Aorta (tissue), 5 donors: ENCODE measurements at regions not wholly inside any gene's neighbourhood (a gene's known extent, or its start where the extent isn't known, plus 50 kb on each side); places are given as distances from the start of the nearest gene placed in this dataset.

Experiments used
- ATAC-seq: fragments of 200-7000 bp; cut with Tn5 transposase; one replicate; pipeline ENCODE4 v1.9.1; 2022; ENCODE audit warnings: moderate library complexity; ENCODE audit not compliant: low FRiP score
- DNase-seq, 2 donors: peaks; one replicate each; pipeline ENCODE4 v3.0.0-alpha.2; 2020
- H3K27ac ChIP-seq, 2 donors: one replicate each; pipeline ENCODE4 v1.5.1; 2013; ENCODE audit warnings: low read length in 2 of 2, mild to moderate bottlenecking in 2 of 2, moderate library complexity in 2 of 2, control low read depth in 1 of 2, inconsistent platforms in 1 of 2, low read depth in 1 of 2
- H3K27me3 ChIP-seq, 2 donors: one replicate each; pipeline ENCODE4 v1.6.1; 2013; ENCODE audit warnings: control low read depth in 1 of 2, low read length in 1 of 2, mild to moderate bottlenecking in 1 of 2, moderate library complexity in 1 of 2; ENCODE audit not compliant: insufficient read depth in 2 of 2, control insufficient read depth in 1 of 2
- H3K36me3 ChIP-seq, 2 donors: one replicate each; pipeline ENCODE4 v1.6.1; 2013; ENCODE audit warnings: control low read depth in 1 of 2, low read length in 1 of 2, mild to moderate bottlenecking in 1 of 2; ENCODE audit not compliant: insufficient read depth in 2 of 2, control insufficient read depth in 1 of 2
- H3K4me1 ChIP-seq, 2 donors: one replicate each; pipeline ENCODE4 v1.6.1; 2013; ENCODE audit warnings: low read length in 2 of 2, control low read depth in 1 of 2, mild to moderate bottlenecking in 1 of 2, moderate library complexity in 1 of 2; ENCODE audit not compliant: insufficient read depth in 2 of 2, control insufficient read depth in 1 of 2
- H3K4me3 ChIP-seq, 2 donors: one replicate each; pipeline ENCODE4 v1.5.1; 2013; ENCODE audit warnings: low read length in 2 of 2, control low read depth in 1 of 2, mild to moderate bottlenecking in 1 of 2
- H3K9me3 ChIP-seq: one replicate; pipeline ENCODE4 v1.6.1; 2013; ENCODE audit warnings: mild to moderate bottlenecking, low read length; ENCODE audit not compliant: control insufficient read depth
- WGBS, 2 donors: extraction: QIAGEN DNeasy Blood & Tissue Kit; methylation state at CpG; one replicate each; pipeline ENCODE4 v1.1.7; 2013; 5-methylcytosine and 5-hydroxymethylcytosine counted together
- intact Hi-C, 2 donors: fragments of 100-400 bp; cut with DNase I; formaldehyde crosslinking; loops; one replicate each; pipeline versions ENCODE4 v1.14.2 to v1.15.0; 2022
- donor health status: healthy with polysubstance abuse.
- donor health status: Bipolar disorder and iron deficiency.
- donor health status: DM: no; HTN: no; CAD: no.
- donor health status: DM: no; HTN: no; CAD: no.
- donor health status: DM: yes; HTN: yes; CAD: no.

DNA sequence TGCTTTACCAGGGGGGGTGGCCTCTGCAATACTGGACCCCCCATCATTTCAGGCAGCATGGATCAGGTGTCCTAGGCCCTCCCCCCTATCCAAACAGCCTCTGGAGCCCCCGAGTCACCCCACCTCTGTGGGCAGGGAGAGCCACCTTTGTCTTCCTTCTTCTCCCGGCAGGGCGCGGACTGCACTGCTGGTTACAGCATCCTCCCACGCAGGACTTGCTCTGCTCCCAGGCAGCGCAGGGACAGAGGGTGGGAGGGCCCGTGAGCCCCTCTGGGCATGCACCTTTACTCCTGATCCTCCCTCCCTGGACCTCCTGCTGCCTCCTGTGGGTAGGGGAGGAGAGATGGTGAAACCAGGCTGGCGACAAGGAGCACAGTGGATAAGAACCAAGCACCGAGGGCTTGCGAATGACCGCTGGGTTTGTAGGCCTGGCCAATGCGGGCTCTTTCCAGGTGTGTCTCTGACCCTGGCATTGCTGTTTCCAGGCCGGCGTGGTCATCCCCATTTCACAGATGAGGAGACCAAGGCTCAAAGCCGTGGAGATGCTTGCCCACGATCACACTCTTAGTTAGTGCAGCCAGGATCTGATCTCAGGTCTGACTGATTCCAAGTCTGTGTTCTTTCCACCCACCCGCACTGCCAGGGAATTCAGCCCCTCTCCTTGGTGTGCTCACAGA is 73.6 kb upstream of the TARDBP start:
- no peak overlapping the region for H3K27ac ChIP-seq
- no peak for DNase-seq
- H3K4me3 ChIP-seq: no peak overlapping the region
- H3K27me3 ChIP-seq: no peaks in the 10 kb centered on the region
- no peaks in the 10 kb centered on the region for H3K4me1 ChIP-seq
- H3K9me3 ChIP-seq: no peaks in the 10 kb centered on the region
- WGBS, 2 donors: 91 to 94% methylated on average over 17 of the region's 17 CpGs
- no peaks in the 10 kb centered on the region for H3K36me3 ChIP-seq
- intact Hi-C loops: no loop called here
- ATAC-seq: no peak

DNA sequence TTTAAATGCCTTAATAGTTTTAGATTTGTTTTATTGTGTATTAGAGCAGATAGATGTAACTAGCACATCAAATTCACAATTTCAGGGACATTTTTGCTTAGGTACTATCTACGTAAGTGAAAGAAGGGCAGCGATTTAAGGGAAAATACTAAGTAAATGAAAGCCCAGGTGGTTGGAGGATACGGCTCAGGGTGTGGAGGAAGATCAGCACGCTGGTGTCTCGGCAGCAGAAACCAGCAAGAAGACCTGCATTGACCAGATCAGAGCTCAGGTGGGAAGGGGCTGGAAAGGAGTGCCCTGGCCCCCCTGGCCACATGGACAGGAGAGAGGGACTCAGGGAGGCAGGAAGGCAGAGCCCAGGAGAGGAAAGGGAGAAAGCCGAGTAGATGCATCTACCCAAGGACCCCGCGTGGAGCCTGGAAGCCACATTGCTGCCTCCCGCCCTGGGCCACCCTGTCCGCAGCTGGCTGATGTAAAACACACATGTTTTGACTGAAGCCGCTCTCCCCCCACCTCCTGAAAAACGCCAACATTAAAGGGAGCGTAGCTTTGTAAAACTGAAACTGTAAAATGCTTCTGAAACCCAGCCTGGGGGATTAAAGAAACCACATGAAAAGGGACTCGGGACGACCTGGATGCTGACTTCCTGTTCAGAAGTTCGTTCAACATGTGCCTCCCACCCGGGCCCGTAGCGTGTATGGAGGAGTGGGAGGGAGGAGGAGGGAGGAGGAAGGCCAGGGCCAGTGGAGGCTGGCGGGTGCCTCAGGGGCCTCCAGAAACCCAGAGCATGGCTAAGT is 72.6 kb upstream of the TARDBP start:
- Histone ChIP-seq H3K4me1 (no peaks in the 10 kb centered on the region), H3K27me3 (no peaks in the 10 kb centered on the region), H3K27ac (no peak overlapping the region), H3K9me3 (no peaks in the 10 kb centered on the region), H3K36me3 (no peaks in the 10 kb centered on the region), H3K4me3 (no peak overlapping the region)
- WGBS, 2 donors: 65 to 75% methylated on average over 20 of the region's 20 CpGs
- DNase-seq (no peak), ATAC-seq (no peak)
- intact Hi-C loops: loop anchor here (10.0 kb wide), 2 partner anchors 435 to 445 kb away; no protein-coding TSS in a partner anchor

DNA sequence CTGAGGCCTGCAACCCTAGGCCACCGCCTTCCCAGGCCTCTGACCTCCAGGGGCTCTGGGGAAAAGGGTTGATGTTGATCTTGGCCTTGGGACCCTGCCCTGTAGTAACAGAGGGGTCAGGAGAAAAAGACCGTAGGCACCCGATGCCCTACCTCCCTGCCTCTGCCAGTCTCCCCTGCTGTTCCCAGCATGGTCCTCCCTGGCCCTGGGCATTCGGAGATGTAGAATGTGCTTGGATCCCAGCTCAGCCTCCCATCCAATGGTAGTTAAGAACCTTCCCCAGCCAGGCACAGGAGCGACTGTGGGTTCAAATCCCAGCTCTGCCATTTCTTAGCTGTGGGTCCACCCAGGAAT is 72.0 kb upstream of the TARDBP start:
- intact Hi-C loops: loop anchor here (10.0 kb wide), 2 partner anchors 436 to 446 kb away; no protein-coding TSS in a partner anchor
- 86 to 96% methylated on average over 5 of the region's 5 CpGs for WGBS, 2 donors
- DNase-seq (no peak), ATAC-seq (no peak)
- no peak overlapping the region for H3K27ac ChIP-seq
- no peaks in the 10 kb centered on the region for H3K4me1 ChIP-seq
- H3K27me3 ChIP-seq: no peaks in the 10 kb centered on the region
- H3K36me3 ChIP-seq: no peaks in the 10 kb centered on the region
- no peak overlapping the region for H3K4me3 ChIP-seq
- H3K9me3 ChIP-seq: no peaks in the 10 kb centered on the region

DNA sequence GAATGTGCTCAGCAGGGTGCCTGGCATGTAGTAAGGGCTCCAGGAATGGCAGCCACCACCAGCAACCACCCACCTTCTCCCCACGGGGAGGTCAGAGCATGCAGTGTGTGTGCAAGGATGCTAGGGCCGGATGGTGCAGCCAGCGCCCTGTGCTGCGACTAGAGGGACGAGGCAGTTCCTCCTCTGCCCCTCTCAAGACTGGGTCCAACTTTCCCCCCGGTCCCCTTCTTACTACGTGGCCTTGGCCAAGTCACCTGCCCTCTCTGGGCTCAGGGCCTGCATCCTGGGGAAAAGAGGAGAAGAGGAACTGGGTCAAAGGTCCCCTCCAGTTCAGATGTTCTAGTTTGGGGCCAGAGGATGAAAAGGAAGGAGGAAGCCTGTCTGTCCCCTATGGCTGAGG is 71.6 kb upstream of the TARDBP start:
- intact Hi-C loops: loop anchor here (10.0 kb wide), 2 partner anchors 436 to 446 kb away; no protein-coding TSS in a partner anchor

DNA sequence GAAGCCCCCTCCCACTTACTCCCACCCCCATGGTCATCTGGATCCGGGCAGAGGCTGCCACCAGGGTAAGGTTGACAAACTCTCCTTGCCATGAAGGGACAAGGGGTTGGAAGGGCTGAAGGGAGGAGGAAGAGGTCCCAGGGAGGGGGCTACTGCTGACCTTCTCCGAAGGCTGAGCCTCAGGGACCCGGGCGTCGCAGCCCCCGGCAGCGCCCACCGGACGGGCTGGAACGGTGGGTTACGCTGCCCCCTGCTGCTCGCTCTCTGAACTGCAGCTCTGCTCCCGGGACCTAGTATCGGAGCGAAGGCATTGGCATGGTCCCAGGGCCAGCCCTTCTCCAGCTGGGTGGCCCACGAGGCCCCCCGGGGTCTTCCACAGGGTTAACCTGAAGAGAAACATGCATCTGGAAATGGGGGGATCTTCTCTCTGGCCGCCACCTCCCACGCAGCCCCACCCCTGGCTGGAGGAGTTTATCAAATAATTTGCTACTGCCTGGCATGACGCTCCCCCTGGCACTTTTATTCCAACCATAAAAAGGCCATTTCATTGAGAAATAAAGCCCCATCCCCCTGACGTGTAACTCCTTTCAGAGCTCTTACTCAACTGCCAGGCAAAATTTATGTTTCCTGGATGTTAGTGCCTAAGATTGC is 70.4 kb upstream of the TARDBP start:
- Histone ChIP-seq H3K4me1 (no peaks in the 10 kb centered on the region), H3K36me3 (no peaks in the 10 kb centered on the region), H3K27ac (no peak overlapping the region), H3K27me3 (no peaks in the 10 kb centered on the region), H3K9me3 (no peaks in the 10 kb centered on the region), H3K4me3 (no peak overlapping the region)
- intact Hi-C loops: loop anchor here (10.0 kb wide), 2 partner anchors 437 to 447 kb away; no protein-coding TSS in a partner anchor
- DNase-seq: peak; percentile 62 to 89
- no peak for ATAC-seq
- WGBS, 2 donors: 4 to 5% methylated on average over 21 of the region's 21 CpGs

More for the DNA sequence above, 71.6 kb upstream of the TARDBP start:
- 89 to 95% methylated on average over 7 of the region's 7 CpGs for WGBS, 2 donors
- Histone ChIP-seq H3K4me3 (no peak overlapping the region), H3K4me1 (no peaks in the 10 kb centered on the region), H3K27me3 (no peaks in the 10 kb centered on the region), H3K27ac (no peak overlapping the region), H3K36me3 (no peaks in the 10 kb centered on the region), H3K9me3 (no peaks in the 10 kb centered on the region)
- DNase-seq (no peak), ATAC-seq (no peak)

DNA sequence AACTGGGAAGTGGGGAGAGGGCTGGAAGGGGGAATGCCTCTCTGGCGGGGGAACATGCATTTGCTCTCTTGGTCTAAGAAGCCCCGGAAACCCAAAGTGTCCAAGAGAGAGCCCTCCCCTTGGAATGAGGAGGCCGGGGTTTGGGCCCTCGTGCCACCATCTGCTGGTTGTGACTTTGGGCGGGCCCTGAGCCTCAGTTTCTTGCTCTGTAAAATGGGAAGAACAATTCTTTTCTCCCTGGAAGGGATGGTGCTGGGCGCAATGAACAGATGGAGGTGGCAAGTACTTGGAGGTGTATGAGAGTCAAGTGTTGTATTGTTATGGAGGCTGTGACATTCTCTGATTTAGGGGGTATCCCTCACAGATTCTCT is 69.9 kb upstream of the TARDBP start:
- DNase-seq (no peak), ATAC-seq (no peak)
- H3K9me3 ChIP-seq: no peaks in the 10 kb centered on the region
- intact Hi-C loops: loop anchor here (10.0 kb wide), 2 partner anchors 438 to 448 kb away; no protein-coding TSS in a partner anchor
- H3K27ac ChIP-seq: no peak overlapping the region
- H3K4me1 ChIP-seq: no peaks in the 10 kb centered on the region
- H3K36me3 ChIP-seq: no peaks in the 10 kb centered on the region
- H3K4me3 ChIP-seq: no peak overlapping the region
- 74 to 84% methylated on average over 6 of the region's 6 CpGs for WGBS, 2 donors
- no peaks in the 10 kb centered on the region for H3K27me3 ChIP-seq

DNA sequence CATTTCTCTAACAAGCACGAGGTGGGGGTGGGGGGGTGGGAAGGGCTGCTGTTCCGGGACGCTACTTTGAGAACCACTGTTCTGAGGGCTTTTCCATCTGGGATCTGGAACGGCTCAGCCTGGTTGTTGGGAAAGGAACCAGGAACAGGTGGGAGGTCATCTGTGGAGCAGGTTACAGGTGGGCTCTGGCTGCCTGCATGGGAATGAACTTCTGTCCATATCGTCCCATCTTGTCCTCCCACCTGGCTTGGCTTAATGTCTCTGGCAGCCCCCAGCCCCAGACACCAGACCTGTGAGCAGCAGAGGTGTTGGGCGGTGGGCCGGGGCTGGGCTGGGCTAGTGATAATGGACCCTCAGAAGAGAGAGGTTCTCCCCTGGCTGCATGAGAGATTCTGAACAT is 69.4 kb upstream of the TARDBP start:
- Histone ChIP-seq H3K27ac (no peak overlapping the region), H3K27me3 (no peaks in the 10 kb centered on the region), H3K4me3 (no peak overlapping the region), H3K9me3 (no peaks in the 10 kb centered on the region), H3K4me1 (no peaks in the 10 kb centered on the region), H3K36me3 (no peaks in the 10 kb centered on the region)
- no peak for ATAC-seq
- DNase-seq: no peak
- intact Hi-C loops: loop anchor here (10.0 kb wide), 2 partner anchors 438 to 448 kb away; no protein-coding TSS in a partner anchor
- whole genome bisulfite sequencing, 2 donors: 71 to 78% methylated on average over 7 of the region's 7 CpGs

DNA sequence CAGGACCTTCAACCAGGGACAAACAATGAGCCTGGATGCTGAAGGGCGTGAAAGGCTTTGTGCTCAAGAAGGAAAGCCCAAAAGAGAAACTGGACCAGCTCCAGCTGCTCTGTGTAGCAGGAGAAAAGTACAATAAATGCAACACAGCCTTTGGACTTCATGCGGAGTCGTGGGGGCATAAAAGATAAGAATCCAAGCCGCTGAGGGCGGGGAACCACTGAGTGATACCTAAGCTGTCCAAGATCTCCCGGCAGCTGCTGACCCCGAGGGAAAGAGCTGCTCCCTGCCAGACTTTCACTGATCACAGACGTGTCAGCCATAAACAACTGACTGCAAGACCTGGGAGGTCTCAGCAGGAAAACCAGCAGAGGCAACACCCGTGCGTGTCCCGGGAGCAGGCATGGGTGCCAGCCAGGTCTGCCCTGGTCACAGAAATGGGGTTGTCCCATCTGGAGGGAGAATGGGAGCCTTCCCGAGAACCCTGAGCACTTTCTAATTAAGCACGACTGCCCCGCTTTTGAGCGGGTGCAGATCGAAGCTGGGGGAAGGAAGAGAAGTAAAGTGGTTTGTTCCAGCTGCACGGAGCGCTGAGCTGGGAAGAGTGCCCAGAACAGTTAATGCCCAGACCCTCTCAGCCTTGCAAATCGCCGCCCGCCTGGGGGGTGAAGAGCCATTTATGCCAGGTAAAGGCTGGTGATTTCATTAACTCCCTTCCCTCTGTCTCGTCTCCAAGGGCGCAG is 68.3 kb upstream of the TARDBP start:
- Histone ChIP-seq H3K9me3 (no peaks in the 10 kb centered on the region), H3K36me3 (no peaks in the 10 kb centered on the region), H3K4me3 (no peak overlapping the region), H3K27ac (no peak overlapping the region), H3K27me3 (no peaks in the 10 kb centered on the region), H3K4me1 (no peaks in the 10 kb centered on the region)
- DNase-seq: peak in 1 of 2 donors; percentile 47
- 5% methylated on average over 23 of the region's 23 CpGs for WGBS, 2 donors
- no peak for ATAC-seq
- intact Hi-C loops: loop anchor here (10.0 kb wide), 2 partner anchors 439 to 449 kb away; no protein-coding TSS in a partner anchor
